Liver (tissue), 8 donors: ENCODE measurements at regions not wholly inside any gene's neighbourhood (a gene's known extent, or its start where the extent isn't known, plus 50 kb on each side); places are given as distances from the start of the nearest gene placed in this dataset.

ENCODE experiments used
- DNase-seq: peaks from one replicate; pipeline ENCODE4 v3.0.0-alpha.2; 2017; ENCODE audit warnings: low spot score
- H3K27ac ChIP-seq, 2 donors: one replicate each; pipeline ENCODE4 v1.7.0; 2013; ENCODE audit warnings: inconsistent platforms in 2 of 2, low read length in 2 of 2, control low read depth in 1 of 2, low read depth in 1 of 2, mild to moderate bottlenecking in 1 of 2
- H3K27me3 ChIP-seq, 4 donors: one replicate each; pipeline versions ENCODE4 v1.6.1 to v1.7.0; 2013; ENCODE audit warnings: low read length in 3 of 4, inconsistent platforms in 1 of 4, mild to moderate bottlenecking in 1 of 4, moderate library complexity in 1 of 4; ENCODE audit not compliant: control insufficient read depth in 4 of 4, insufficient read depth in 4 of 4
- H3K36me3 ChIP-seq, 4 donors: one replicate each; pipeline versions ENCODE4 v1.6.1 to v1.7.0; 2013; ENCODE audit warnings: low read length in 3 of 4, mild to moderate bottlenecking in 3 of 4, low read depth in 1 of 4, moderate library complexity in 1 of 4; ENCODE audit not compliant: control insufficient read depth in 4 of 4, insufficient read depth in 3 of 4
- H3K4me1 ChIP-seq, 4 donors: one replicate each; pipeline versions ENCODE4 v1.6.1 to v1.7.0; 2013; ENCODE audit warnings: low read length in 3 of 4, mild to moderate bottlenecking in 3 of 4, moderate library complexity in 1 of 4; ENCODE audit not compliant: control insufficient read depth in 4 of 4, insufficient read depth in 4 of 4
- H3K4me3 ChIP-seq, 3 donors: one replicate each; pipeline versions ENCODE4 v1.6.1 to v1.7.0; 2013; ENCODE audit warnings: low read length in 3 of 3, control low read depth in 1 of 3, low read depth in 1 of 3, mild to moderate bottlenecking in 1 of 3
- H3K9ac ChIP-seq, 2 donors: one replicate each; pipeline ENCODE4 v1.7.0; 2013; ENCODE audit warnings: low read length in 2 of 2, mild to moderate bottlenecking in 2 of 2, moderate library complexity in 2 of 2, control low read depth in 1 of 2, low read depth in 1 of 2
- H3K9me3 ChIP-seq, 4 donors: one replicate each; pipeline versions ENCODE4 v1.6.1 to v1.7.0; 2013; ENCODE audit warnings: low read length in 3 of 4; ENCODE audit not compliant: control insufficient read depth in 4 of 4
- EGR1 ChIP-seq, 2 donors: IDR thresholded peaks; 2 replicates each; pipeline ENCODE4 v1.6.1; 2016 to 2018; ENCODE audit warnings: antibody characterized with exemption in 2 of 2, low read depth in 2 of 2
- FOXA1 ChIP-seq: IDR thresholded peaks from 2 replicates; pipeline ENCODE4 v1.6.1; 2016; ENCODE audit warnings: antibody characterized with exemption
- FOXA2 ChIP-seq: IDR thresholded peaks from 2 replicates; pipeline ENCODE4 v1.6.1; 2016; ENCODE audit warnings: antibody characterized with exemption
- GABPA ChIP-seq, 2 donors: IDR thresholded peaks in 1 of 2; conservative IDR thresholded peaks in 1 of 2; 2 replicates each; pipeline ENCODE4 v1.6.1; 2016; ENCODE audit warnings: antibody characterized with exemption in 2 of 2, mild to moderate bottlenecking in 1 of 2, moderate library complexity in 1 of 2
- HNF4A ChIP-seq, 2 donors: conservative IDR thresholded peaks; 2 replicates each; pipeline ENCODE4 v1.6.1; 2016; ENCODE audit warnings: antibody characterized with exemption in 2 of 2, mild to moderate bottlenecking in 2 of 2
- HNF4G ChIP-seq: IDR thresholded peaks from 2 replicates; pipeline ENCODE4 v1.6.1; 2016; ENCODE audit warnings: antibody characterized with exemption
- JUND ChIP-seq, 2 donors: IDR thresholded peaks; 2 replicates each; pipeline ENCODE4 v1.6.1; 2016; ENCODE audit warnings: antibody characterized with exemption in 2 of 2
- NR2F2 ChIP-seq: IDR thresholded peaks from 2 replicates; pipeline ENCODE4 v1.6.1; 2016; ENCODE audit warnings: antibody characterized with exemption
- RAD21 ChIP-seq, 2 donors: IDR thresholded peaks; 2 replicates each; pipeline ENCODE4 v1.6.1; 2016; ENCODE audit warnings: antibody characterized with exemption in 2 of 2, mild to moderate bottlenecking in 2 of 2
- RXRA ChIP-seq, 2 donors: IDR thresholded peaks; 2 replicates each; pipeline ENCODE4 v1.6.1; 2017 to 2018; ENCODE audit warnings: antibody characterized with exemption in 2 of 2, mild to moderate bottlenecking in 1 of 2
- SP1 ChIP-seq: IDR thresholded peaks from 2 replicates; pipeline ENCODE4 v1.6.1; 2018; ENCODE audit warnings: antibody characterized with exemption, mild to moderate bottlenecking
- TAF1 ChIP-seq: conservative IDR thresholded peaks from 2 replicates; pipeline ENCODE4 v1.6.1; 2016; ENCODE audit warnings: antibody characterized with exemption, mild to moderate bottlenecking
- YY1 ChIP-seq: IDR thresholded peaks from 2 replicates; pipeline ENCODE4 v1.6.1; 2016; ENCODE audit warnings: antibody characterized with exemption, mild to moderate bottlenecking
- WGBS: extraction: QIAGEN DNeasy Blood & Tissue Kit; methylation state at CpG from one replicate; pipeline ENCODE4 v1.1.7; 2013; 5-methylcytosine and 5-hydroxymethylcytosine counted together
- TF ChIP-seq, protein P1 (sequence below): IDR thresholded peaks from 2 replicates; pipeline ENCODE4 v1.6.1; 2016; ENCODE audit warnings: antibody characterized with exemption, mild to moderate bottlenecking
- TF ChIP-seq, protein P2 (sequence below): IDR thresholded peaks from 2 replicates; pipeline ENCODE4 v1.6.1; 2016; ENCODE audit warnings: antibody characterized with exemption
- TF ChIP-seq, protein P3 (sequence below): IDR thresholded peaks from 2 replicates; pipeline ENCODE4 v1.6.1; 2016; ENCODE audit warnings: antibody characterized with exemption
- TF ChIP-seq, protein P4 (sequence below): fragments of 150-350 bp; IDR thresholded peaks from 2 replicates; pipeline ENCODE4 v1.5.1; 2017; ENCODE audit warnings: improper control_type of control experiment, low read depth, low read length; ENCODE audit not compliant: missing input control
- TF ChIP-seq, protein P5 (sequence below): IDR thresholded peaks from 2 replicates; pipeline ENCODE4 v1.6.1; 2016; ENCODE audit warnings: antibody characterized with exemption
- donor health status: healthy.
- donor health status: healthy.
- donor health status: healthy.
- donor health status: healthy.
- donor health status: healthy.

DNA sequence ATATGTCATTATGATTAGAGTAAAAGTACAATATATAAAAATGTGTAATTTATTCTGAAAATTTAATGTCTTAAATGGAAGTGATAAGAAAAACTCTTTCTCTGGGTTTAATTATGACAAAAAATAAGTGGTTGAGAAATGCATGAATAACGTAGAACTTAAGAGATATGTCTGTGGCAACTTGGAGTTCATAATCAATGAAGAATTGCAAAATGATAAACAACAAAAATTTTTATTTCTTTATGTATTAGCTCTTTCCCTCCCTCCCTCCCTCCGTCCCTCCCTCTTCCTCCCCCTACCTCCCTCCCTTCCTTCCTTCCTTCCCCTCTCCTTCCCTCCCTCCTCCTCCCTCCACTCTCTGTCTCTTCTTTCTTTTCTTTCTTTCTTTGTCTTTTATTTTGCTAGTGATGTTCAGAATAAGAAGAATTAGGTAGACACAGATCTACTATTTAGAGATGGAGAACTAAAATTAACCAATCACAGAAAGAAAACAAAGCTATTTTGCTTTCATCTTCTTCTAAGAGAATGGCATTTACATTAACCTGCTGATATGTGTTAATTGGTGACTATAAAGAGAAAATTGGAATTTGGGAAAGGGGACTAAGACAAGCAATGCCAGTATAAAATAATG, 96.3 kb upstream of the PDC start:
- 73% methylated on average over 2 of the region's 2 CpGs for WGBS
- no peak overlapping the region for H3K4me3 ChIP-seq
- H3K9ac ChIP-seq = no peak overlapping the region
- TF ChIP-seq YY1 = no peak
- TF ChIP-seq FOXA2 = no peak
- TF ChIP-seq SP1 = no peak
- TF ChIP-seq HNF4A (conservative IDR thresholded peaks at IDR 0.05) = no peak
- no peak for TF ChIP-seq TAF1
- no peak for TF ChIP-seq FOXA1
- TF ChIP-seq GABPA (IDR thresholded peaks at IDR 0.05 in 1 of 2, conservative IDR thresholded peaks at IDR 0.05 in 1 of 2) = no peak
- no peak for TF ChIP-seq JUND (IDR thresholded peaks at IDR 0.05)
- TF ChIP-seq, protein P1, sequence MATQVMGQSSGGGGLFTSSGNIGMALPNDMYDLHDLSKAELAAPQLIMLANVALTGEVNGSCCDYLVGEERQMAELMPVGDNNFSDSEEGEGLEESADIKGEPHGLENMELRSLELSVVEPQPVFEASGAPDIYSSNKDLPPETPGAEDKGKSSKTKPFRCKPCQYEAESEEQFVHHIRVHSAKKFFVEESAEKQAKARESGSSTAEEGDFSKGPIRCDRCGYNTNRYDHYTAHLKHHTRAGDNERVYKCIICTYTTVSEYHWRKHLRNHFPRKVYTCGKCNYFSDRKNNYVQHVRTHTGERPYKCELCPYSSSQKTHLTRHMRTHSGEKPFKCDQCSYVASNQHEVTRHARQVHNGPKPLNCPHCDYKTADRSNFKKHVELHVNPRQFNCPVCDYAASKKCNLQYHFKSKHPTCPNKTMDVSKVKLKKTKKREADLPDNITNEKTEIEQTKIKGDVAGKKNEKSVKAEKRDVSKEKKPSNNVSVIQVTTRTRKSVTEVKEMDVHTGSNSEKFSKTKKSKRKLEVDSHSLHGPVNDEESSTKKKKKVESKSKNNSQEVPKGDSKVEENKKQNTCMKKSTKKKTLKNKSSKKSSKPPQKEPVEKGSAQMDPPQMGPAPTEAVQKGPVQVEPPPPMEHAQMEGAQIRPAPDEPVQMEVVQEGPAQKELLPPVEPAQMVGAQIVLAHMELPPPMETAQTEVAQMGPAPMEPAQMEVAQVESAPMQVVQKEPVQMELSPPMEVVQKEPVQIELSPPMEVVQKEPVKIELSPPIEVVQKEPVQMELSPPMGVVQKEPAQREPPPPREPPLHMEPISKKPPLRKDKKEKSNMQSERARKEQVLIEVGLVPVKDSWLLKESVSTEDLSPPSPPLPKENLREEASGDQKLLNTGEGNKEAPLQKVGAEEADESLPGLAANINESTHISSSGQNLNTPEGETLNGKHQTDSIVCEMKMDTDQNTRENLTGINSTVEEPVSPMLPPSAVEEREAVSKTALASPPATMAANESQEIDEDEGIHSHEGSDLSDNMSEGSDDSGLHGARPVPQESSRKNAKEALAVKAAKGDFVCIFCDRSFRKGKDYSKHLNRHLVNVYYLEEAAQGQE = no peak
- no peak for TF ChIP-seq NR2F2
- no peak for DNase-seq
- no peaks in the 10 kb centered on the region for H3K9me3 ChIP-seq
- H3K27me3 ChIP-seq = no peaks in the 10 kb centered on the region
- H3K36me3 ChIP-seq = no peaks in the 10 kb centered on the region
- H3K27ac ChIP-seq = no peak overlapping the region
- H3K4me1 ChIP-seq = no peaks in the 10 kb centered on the region

DNA sequence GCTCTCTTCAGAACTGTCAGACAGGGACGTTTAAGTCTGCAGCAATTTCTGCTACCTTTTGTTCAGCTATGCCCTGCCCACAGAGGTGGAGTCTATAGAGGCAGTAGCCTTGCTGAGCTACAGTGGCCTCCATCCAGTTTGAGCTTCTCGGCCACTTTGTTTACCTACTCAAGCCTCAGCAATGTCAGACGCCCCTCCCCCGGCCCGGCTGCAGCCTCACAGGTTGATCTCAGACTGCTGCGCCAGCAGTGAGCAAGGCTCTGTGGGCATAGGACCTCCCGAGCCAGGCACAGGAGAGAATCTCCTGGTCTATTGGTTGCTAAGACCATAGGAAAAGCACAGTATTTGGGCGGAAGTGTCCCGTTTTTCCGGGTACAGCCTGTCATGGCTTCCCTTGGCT, 89.9 kb upstream of the PDC start:
- no peaks in the 10 kb centered on the region for H3K27me3 ChIP-seq
- H3K27ac ChIP-seq = no peak overlapping the region
- no peaks in the 10 kb centered on the region for H3K36me3 ChIP-seq
- no peak overlapping the region for H3K4me3 ChIP-seq
- no peaks in the 10 kb centered on the region for H3K4me1 ChIP-seq
- no peak overlapping the region for H3K9ac ChIP-seq
- TF ChIP-seq, protein P2, sequence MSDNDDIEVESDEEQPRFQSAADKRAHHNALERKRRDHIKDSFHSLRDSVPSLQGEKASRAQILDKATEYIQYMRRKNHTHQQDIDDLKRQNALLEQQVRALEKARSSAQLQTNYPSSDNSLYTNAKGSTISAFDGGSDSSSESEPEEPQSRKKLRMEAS = no peak
- TF ChIP-seq NR2F2 (no peak), RAD21 (IDR thresholded peaks at IDR 0.05) (no peak), EGR1 (IDR thresholded peaks at IDR 0.05; ENCODE audit: low read depth in 2 of 2) (no peak), GABPA (IDR thresholded peaks at IDR 0.05 in 1 of 2, conservative IDR thresholded peaks at IDR 0.05 in 1 of 2) (no peak), RXRA (IDR thresholded peaks at IDR 0.05) (no peak), FOXA2 (no peak), HNF4A (conservative IDR thresholded peaks at IDR 0.05) (no peak), TAF1 (no peak), YY1 (no peak), HNF4G (no peak), SP1 (no peak), JUND (IDR thresholded peaks at IDR 0.05) (no peak), FOXA1 (no peak)
- TF ChIP-seq, protein P3, sequence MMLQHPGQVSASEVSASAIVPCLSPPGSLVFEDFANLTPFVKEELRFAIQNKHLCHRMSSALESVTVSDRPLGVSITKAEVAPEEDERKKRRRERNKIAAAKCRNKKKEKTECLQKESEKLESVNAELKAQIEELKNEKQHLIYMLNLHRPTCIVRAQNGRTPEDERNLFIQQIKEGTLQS = no peak
- TF ChIP-seq, protein P4, sequence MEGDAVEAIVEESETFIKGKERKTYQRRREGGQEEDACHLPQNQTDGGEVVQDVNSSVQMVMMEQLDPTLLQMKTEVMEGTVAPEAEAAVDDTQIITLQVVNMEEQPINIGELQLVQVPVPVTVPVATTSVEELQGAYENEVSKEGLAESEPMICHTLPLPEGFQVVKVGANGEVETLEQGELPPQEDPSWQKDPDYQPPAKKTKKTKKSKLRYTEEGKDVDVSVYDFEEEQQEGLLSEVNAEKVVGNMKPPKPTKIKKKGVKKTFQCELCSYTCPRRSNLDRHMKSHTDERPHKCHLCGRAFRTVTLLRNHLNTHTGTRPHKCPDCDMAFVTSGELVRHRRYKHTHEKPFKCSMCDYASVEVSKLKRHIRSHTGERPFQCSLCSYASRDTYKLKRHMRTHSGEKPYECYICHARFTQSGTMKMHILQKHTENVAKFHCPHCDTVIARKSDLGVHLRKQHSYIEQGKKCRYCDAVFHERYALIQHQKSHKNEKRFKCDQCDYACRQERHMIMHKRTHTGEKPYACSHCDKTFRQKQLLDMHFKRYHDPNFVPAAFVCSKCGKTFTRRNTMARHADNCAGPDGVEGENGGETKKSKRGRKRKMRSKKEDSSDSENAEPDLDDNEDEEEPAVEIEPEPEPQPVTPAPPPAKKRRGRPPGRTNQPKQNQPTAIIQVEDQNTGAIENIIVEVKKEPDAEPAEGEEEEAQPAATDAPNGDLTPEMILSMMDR = no peak
- TF ChIP-seq, protein P5, sequence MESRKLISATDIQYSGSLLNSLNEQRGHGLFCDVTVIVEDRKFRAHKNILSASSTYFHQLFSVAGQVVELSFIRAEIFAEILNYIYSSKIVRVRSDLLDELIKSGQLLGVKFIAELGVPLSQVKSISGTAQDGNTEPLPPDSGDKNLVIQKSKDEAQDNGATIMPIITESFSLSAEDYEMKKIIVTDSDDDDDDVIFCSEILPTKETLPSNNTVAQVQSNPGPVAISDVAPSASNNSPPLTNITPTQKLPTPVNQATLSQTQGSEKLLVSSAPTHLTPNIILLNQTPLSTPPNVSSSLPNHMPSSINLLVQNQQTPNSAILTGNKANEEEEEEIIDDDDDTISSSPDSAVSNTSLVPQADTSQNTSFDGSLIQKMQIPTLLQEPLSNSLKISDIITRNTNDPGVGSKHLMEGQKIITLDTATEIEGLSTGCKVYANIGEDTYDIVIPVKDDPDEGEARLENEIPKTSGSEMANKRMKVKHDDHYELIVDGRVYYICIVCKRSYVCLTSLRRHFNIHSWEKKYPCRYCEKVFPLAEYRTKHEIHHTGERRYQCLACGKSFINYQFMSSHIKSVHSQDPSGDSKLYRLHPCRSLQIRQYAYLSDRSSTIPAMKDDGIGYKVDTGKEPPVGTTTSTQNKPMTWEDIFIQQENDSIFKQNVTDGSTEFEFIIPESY = no peak
- TF ChIP-seq, protein P1 = no peak
- peaks cover 0 to 7% (median 4%) of the 10 kb centered on the region in 4 donors for H3K9me3 ChIP-seq
- DNase-seq = no peak
- 87% methylated on average over 10 of the region's 10 CpGs for WGBS
